Gastrocnemius medialis (tissue), 4 donors: ENCODE measurements at regions not wholly inside any gene's neighbourhood (a gene's known extent, or its start where the extent isn't known, plus 50 kb on each side); places are given as distances from the start of the nearest gene placed in this dataset.

Experiments used
- POLR2A ChIP-seq, 2 donors: fragments of 450-650 bp; IDR thresholded peaks; one replicate each; pipeline ENCODE4 v1.6.1; 2017; ENCODE audit warnings: antibody characterized with exemption in 2 of 2, mild to moderate bottlenecking in 2 of 2, moderate library complexity in 2 of 2
- TF ChIP-seq, protein P1 (sequence below), 5 experiments: fragments of 450-650 bp in 3 of 5; fragments of 200-600 bp in 2 of 5; sonication (generic) in 2 of 5; IDR thresholded peaks in 4 of 5; conservative IDR thresholded peaks in 1 of 5; 1 replicate in 4 of 5; 2 replicates in 1 of 5; pipeline ENCODE4 v1.5.1; 2016 to 2019; ENCODE audit warnings: antibody characterized with exemption in 5 of 5, mild to moderate bottlenecking in 3 of 5, moderate library complexity in 3 of 5

DNA sequence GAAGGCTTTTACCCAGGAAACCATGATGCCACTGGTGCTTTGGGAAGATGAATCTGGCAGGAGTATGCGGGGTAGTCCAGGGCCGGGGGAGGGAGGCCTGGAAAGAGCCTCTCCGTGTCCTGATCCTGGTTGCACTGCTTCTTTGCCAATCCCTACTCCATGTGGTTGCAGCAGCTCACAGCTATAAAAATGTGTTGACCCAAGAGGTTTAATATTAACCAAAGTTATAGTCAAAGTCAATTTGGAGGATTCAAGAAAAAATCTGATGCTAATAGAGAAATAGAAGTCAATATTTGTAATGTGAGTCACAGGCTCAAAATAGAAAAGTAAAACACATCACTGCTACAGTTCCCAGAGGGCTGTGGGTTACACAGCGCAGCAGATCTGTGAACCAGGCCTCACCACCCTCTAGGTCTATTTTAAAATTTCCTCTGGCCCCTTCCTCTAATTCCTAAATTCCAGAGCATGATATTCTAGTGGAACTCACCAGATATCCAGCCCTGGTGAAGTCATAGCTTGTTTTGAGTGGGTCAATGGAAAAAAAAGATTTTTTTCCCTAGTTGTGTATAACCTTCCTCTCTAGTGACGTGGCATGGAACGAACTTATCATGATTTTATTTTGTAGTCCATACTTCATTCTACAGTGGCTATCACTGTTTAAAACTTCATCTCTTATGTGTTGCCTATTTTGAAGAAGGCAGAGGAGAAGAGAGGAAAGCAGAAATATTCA, 63.2 kb upstream of the BMP2 start:
- TF ChIP-seq, protein P1, sequence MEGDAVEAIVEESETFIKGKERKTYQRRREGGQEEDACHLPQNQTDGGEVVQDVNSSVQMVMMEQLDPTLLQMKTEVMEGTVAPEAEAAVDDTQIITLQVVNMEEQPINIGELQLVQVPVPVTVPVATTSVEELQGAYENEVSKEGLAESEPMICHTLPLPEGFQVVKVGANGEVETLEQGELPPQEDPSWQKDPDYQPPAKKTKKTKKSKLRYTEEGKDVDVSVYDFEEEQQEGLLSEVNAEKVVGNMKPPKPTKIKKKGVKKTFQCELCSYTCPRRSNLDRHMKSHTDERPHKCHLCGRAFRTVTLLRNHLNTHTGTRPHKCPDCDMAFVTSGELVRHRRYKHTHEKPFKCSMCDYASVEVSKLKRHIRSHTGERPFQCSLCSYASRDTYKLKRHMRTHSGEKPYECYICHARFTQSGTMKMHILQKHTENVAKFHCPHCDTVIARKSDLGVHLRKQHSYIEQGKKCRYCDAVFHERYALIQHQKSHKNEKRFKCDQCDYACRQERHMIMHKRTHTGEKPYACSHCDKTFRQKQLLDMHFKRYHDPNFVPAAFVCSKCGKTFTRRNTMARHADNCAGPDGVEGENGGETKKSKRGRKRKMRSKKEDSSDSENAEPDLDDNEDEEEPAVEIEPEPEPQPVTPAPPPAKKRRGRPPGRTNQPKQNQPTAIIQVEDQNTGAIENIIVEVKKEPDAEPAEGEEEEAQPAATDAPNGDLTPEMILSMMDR (IDR thresholded peaks at IDR 0.05 in 4 of 5, conservative IDR thresholded peaks at IDR 0.05 in 1 of 5) = no peak
- TF ChIP-seq POLR2A (IDR thresholded peaks at IDR 0.05) = no peak
